ENCODE measurements at regions not wholly inside any gene's neighbourhood (a gene's known extent, or its start where the extent isn't known, plus 50 kb on each side); places are given as distances from the start of the nearest gene placed in this dataset.
A peak's percentile ranks its signal among the peaks of the same experiment; 100 is the strongest.

DNA sequence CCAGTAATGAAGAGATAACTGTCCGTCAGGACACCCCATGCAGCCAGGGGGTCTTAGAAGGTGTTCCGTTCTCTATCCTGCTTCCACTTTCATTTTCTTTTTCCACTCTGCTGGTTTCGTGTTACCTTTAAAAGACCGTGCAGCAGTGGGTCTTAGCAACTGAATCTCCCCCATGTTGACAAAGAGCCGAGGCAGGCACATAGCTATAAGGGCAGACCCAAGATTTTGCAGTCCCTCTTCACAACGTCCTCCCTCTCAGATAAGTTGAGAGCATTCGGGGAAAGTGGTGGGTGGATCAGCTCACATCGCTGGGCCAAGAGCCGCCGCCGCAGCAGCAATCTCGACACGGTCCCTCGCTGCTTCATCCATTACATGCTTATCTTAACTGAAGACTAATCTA lies 355.5 kb downstream of the LMO4 start:
- Mint-ChIP-seq H3K27ac (peak overlapping the region; percentile 55; the same call in 1 of the 2 replicates), H3K4me3 (peak overlapping the region; percentile 85)

DNA sequence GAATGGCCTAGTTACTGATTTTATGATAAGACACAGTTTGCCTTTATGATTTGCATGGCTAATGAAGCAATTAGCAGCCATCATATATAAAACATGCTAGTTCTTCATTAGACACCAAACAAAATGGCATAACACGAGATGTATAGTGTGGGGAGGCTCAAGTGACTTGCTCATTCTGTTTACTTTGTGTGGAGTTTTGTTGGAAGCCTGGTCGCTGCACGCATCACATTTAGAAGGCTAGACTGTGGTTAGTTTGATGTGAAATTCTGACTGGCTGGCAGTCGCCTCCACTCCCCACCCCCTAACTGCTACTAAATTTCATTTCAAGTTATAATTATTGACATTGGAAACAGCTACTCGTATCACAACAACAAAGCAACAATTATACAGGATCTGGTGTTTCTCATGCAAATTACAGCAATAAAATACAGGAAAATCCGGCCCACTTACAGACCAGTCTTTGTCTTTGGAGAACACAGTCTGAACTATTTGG lies 356.1 kb downstream of the LMO4 start:
- no peak for DNase-seq
- no peaks in the 10 kb centered on the region for H3K9me3 Mint-ChIP-seq
- H3K4me1 Mint-ChIP-seq (ENCODE audit: low read depth): peaks cover 13% of the 10 kb centered on the region; the same call in 1 of the 2 replicates
- no peaks in the 10 kb centered on the region for H3K36me3 Mint-ChIP-seq (ENCODE audit: low read depth)
- peak overlapping the region; percentile 85; the same call in 1 of the 2 replicates for H3K4me3 Mint-ChIP-seq
- peak overlapping the region; percentile 55; the same call in 1 of the 2 replicates for H3K27ac Mint-ChIP-seq
- H3K27me3 Mint-ChIP-seq (ENCODE audit: insufficient read depth): peaks cover 2% of the 10 kb centered on the region; the same call in 1 of the 2 replicates
- TF ChIP-seq CTCF (IDR thresholded peaks at IDR 0.05): no peak

More for the DNA sequence above, 355.5 kb downstream of the LMO4 start:
- no peaks in the 10 kb centered on the region for H3K36me3 Mint-ChIP-seq (ENCODE audit: low read depth)
- H3K9me3 Mint-ChIP-seq: no peaks in the 10 kb centered on the region
- no peak for DNase-seq
- peaks cover 13% of the 10 kb centered on the region; the same call in 1 of the 2 replicates for H3K4me1 Mint-ChIP-seq (ENCODE audit: low read depth)
- no peak for TF ChIP-seq CTCF (IDR thresholded peaks at IDR 0.05)
- peaks cover 2% of the 10 kb centered on the region; the same call in 1 of the 2 replicates for H3K27me3 Mint-ChIP-seq (ENCODE audit: insufficient read depth)

GRCh38 chr1:87685311-87686135 lies 356.8 kb downstream of the LMO4 start:
- no peaks in the 10 kb centered on the region for H3K36me3 Mint-ChIP-seq (ENCODE audit: low read depth)
- TF ChIP-seq CTCF (IDR thresholded peaks at IDR 0.05): no peak
- H3K4me1 Mint-ChIP-seq (ENCODE audit: low read depth): peaks cover 13% of the 10 kb centered on the region; the same call in 1 of the 2 replicates
- peak overlapping the region; percentile 85; the same call in 1 of the 2 replicates for H3K4me3 Mint-ChIP-seq
- peaks cover 2% of the 10 kb centered on the region; the same call in 1 of the 2 replicates for H3K27me3 Mint-ChIP-seq (ENCODE audit: insufficient read depth)
- no peak for DNase-seq
- no peaks in the 10 kb centered on the region for H3K9me3 Mint-ChIP-seq
- H3K27ac Mint-ChIP-seq: no peak overlapping the region

- no peaks in the 10 kb centered on the region for H3K36me3 Mint-ChIP-seq (ENCODE audit: low read depth)
- H3K27ac Mint-ChIP-seq: no peak overlapping the region
- H3K27me3 Mint-ChIP-seq (ENCODE audit: insufficient read depth): peaks cover 2% of the 10 kb centered on the region; the same call in 1 of the 2 replicates
- peaks cover 13% of the 10 kb centered on the region; the same call in 1 of the 2 replicates for H3K4me1 Mint-ChIP-seq (ENCODE audit: low read depth)
- no peak overlapping the region for H3K4me3 Mint-ChIP-seq
- H3K9me3 Mint-ChIP-seq: no peaks in the 10 kb centered on the region
- DNase-seq: no peak
- TF ChIP-seq CTCF (IDR thresholded peaks at IDR 0.05): no peak
These were observed 357.4 kb downstream of the LMO4 start for GRCh38 chr1:87686136-87686495.

DNA sequence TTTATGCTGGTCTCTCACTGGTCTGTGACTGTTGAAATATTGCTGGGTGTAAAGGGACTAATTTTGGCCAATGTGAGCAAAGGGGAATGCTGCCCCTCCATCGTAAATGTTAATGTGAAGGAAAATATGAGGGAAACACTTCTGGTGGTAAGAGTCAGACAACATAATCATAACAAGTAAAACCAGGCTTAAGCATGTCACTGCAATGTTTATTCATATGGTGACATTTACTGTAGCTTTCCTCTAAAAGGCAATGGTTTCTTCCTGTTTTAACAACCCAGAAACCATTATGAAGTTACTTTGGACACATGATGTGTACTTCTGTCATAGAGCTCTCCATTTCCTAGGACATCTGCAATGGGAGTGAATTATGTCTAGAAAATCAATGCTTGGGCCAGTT lies 358.0 kb downstream of the LMO4 start:
- peaks cover 2% of the 10 kb centered on the region; the same call in 1 of the 2 replicates for H3K27me3 Mint-ChIP-seq (ENCODE audit: insufficient read depth)
- H3K4me3 Mint-ChIP-seq: no peak overlapping the region
- no peaks in the 10 kb centered on the region for H3K36me3 Mint-ChIP-seq (ENCODE audit: low read depth)
- H3K4me1 Mint-ChIP-seq (ENCODE audit: low read depth): peaks cover 13% of the 10 kb centered on the region; the same call in 1 of the 2 replicates
- H3K27ac Mint-ChIP-seq: no peak overlapping the region
- no peak for DNase-seq
- TF ChIP-seq CTCF (IDR thresholded peaks at IDR 0.05): no peak
- no peaks in the 10 kb centered on the region for H3K9me3 Mint-ChIP-seq
